Embryonic facial prominence (tissue), 1 donor: ENCODE measurements at regions not wholly inside any gene's neighbourhood (a gene's known extent, or its start where the extent isn't known, plus 50 kb on each side); places are given as distances from the start of the nearest gene placed in this dataset.
A peak's percentile ranks its signal among the peaks of the same experiment; 100 is the strongest.
"Not testable (repeated sequence)": the region's sequence is repeated elsewhere in the genome, so short reads cannot be mapped to it uniquely, and the experiment has no call there.

Experiments
- DNase-seq: peaks from one replicate; pipeline ENCODE4 v3.0.0-alpha.2; 2016; ENCODE audit errors: extremely low spot score

- DNase-seq = no peak
These were observed 277.8 kb upstream of the DNAJC19 start for GRCh38 chr3:181267312-181267711.

DNA sequence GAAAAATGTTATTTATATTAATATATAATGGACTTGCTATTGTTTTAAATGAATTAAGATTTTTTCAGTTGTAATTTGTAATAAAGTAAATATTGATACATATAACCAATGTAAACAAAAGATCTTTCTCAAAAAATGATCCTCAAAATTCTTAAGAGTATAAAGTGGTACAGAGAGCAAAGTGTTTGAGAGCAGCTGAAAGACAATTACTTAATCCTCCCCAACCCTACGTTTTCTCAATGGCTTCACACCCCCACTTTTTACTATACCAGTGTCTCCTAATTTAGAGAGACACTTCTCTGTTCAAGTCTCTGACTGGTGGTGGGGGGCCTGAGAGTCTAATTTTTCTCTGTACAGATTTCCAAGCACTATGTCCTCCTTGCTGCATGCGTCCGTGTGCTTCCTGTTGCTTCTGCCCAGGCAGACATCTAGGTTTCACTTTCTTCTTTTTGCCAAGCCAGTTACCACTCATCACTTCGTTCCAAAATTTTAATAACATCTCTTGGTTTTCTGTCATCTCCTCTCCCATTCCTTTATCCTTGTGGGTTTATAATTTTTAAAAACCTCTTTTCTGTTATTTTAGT lies 276.3 kb upstream of the DNAJC19 start:
- no peak for DNase-seq

DNA sequence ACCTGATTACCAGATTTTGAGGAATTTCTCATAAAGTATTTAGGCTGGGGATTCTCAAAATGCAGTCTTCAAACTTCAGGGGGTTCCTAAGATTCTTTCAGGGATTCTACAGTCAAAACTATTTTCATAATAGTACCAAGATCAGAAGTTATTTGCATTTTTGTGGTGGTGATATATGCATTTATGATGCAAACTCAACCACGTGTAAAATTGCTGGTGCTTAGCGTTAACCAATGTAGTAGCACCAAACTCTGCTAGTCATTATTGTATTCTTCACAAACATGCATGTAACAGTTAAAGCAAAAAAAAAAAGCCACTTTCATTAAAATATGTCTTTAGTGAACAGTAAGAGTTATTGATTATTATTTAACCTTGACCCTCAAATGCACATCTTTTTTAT lies 274.9 kb upstream of the DNAJC19 start:
- DNase-seq = no peak

GRCh38 chr3:181253796-181254195 lies 264.3 kb upstream of the DNAJC19 start:
- DNase-seq = no peak

- no peak for DNase-seq
These were observed 263.1 kb upstream of the DNAJC19 start for GRCh38 chr3:181252631-181253030.

DNA sequence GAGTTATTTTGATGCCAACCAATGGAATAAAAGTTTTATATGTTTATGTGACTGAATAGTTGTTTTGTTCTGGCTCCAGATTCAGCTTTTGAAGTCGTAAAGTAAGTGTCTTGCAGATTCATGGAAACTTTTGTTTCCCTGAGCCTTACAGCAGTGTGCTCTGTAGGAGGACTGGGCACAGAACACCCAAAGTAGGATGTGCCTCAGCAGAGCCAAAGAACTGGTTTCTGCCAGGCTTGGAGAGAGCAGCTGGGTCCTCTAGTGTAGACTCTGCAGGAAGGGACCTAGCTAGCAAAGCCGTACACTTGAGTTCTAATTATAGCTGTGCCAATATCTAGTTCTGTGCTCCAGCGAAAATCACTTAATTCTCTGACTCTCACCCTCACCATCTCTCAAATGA lies 261.2 kb upstream of the DNAJC19 start:
- no peak for DNase-seq

DNA sequence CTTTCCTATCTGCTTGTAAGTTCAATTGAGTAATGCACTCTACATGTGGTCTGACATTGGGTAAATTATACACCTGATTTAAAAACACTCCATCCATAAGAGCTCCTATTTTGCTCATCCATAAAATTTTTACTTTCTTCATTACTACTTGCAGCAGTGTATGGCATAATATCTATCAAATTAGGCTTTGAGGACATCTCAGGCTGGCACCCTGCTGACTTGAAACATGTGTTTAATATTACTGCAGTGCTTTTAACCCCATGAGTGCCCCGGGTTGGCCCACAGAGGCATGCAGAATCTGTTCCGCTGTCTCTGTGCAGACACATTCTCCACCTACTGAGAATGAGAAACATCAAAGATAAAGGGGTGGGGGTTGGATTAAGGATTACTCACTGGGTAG lies 249.9 kb upstream of the DNAJC19 start:
- DNase-seq = no peak

DNA sequence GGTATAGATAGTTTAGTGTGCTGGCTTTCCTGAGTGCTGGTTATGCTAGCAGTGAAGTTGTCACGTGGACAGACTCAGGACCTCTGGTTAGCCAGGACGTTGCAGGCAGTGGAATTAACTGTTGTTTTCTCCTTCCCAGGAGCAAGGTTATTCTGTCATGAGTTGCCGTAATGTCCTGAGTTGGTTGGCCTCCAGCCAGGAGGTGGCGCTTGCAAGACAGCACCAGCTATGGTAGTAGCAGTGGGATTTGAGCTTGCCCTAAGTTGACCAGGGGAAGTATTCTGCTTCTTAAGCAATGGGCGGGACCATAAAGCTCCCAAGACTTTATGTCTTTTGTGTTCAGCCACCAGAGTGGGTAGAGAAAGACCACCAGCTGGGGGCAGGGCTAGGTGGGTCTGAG lies 240.7 kb upstream of the DNAJC19 start:
- DNase-seq = no peak

DNA sequence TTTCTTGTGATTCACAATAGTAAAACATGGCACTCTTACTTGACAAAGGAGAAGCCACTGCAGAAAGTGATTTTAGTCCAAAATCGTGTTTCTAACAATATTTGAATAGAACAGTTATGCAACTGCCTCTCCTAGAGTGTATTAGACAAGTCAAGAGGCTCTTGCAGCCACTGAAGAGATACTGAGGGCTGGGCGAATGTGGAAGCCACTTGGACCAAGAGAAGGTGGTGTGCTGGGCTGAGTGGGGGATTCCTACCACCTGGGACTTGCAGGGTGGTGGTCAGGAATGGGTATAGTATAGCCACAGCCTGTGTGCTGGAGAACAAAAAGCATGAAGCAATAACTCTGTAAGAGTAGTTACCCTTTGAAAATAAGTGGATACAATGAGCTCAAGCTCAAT lies 223.8 kb upstream of the DNAJC19 start:
- no peak for DNase-seq

GRCh38 chr3:181212271-181212670 lies 222.7 kb upstream of the DNAJC19 start:
- no peak for DNase-seq

GRCh38 chr3:181210275-181210674 lies 220.7 kb upstream of the DNAJC19 start:
- peak; percentile 52 for DNase-seq

- no peak for DNase-seq
These were observed 200.0 kb upstream of the DNAJC19 start for GRCh38 chr3:181189556-181189955.

GRCh38 chr3:181183764-181184163 lies 194.2 kb upstream of the DNAJC19 start:
- no peak for DNase-seq

DNA sequence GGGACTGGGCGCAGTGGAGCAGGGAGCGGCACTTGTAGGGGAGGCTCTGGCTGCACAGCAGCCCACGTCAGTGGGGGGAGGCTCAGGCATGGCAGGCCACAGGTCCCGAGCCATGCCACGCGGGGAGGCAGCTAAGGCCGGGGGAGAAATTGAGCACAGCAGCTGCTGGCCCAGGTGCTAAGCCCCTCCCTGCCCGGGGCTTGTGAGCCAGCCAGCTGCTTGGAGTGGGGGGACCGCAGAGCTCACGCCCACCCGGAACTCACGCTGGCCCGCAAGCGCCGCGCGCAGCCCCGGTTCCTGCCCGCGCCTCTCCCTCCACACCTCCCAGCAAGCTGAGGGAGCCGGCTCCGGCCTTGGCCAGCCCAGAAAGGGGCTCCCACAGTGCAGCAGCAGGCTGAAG lies 193.5 kb upstream of the DNAJC19 start:
- DNase-seq = not testable (repeated sequence)

DNA sequence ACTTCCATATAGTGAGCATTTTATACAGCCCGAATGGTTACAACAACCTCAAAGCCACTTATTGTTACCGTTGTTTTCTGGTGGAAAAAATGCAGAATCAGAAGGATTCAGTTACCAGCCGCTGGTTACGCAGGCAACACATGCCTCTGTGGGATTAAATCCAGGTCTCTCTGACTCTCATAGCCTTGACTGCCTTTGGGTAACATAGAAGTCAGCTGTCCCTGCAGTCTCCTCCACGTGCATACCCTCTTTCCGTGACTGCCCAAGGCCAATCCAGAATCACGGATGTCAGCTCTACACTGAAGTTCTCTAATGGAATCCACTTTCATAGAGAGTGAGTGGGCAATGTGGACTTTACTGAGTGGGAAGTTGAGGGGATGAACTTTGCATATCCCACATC lies 189.5 kb upstream of the DNAJC19 start:
- DNase-seq = no peak

DNA sequence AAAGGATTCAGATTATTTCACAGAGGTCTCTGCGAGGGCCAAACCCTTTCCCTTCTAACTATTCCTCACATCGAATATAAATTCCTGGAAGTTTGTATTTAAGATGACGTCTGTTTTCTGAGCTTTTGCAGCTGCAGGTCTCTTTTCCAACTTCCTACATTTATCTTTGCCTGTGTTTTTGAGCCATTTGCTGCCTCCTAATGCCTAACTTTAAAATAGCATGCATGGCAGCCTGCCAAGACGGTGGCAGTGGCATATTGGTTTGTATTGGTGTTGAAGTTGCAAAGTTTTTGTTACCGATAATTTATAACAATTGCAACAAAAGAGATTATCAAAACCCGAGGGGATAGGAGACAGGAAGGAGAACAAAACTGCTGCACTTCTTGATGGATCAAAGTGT lies 187.1 kb upstream of the DNAJC19 start:
- DNase-seq = peak; percentile 39

GRCh38 chr3:181174676-181175233 lies 185.2 kb upstream of the DNAJC19 start:
- no peak for DNase-seq

- DNase-seq = no peak
These were observed 184.5 kb upstream of the DNAJC19 start for GRCh38 chr3:181174022-181174421.

GRCh38 chr3:181173227-181173626 lies 183.7 kb upstream of the DNAJC19 start:
- DNase-seq = no peak

- no peak for DNase-seq
These were observed 145.3 kb upstream of the DNAJC19 start for GRCh38 chr3:181134873-181135272.

DNA sequence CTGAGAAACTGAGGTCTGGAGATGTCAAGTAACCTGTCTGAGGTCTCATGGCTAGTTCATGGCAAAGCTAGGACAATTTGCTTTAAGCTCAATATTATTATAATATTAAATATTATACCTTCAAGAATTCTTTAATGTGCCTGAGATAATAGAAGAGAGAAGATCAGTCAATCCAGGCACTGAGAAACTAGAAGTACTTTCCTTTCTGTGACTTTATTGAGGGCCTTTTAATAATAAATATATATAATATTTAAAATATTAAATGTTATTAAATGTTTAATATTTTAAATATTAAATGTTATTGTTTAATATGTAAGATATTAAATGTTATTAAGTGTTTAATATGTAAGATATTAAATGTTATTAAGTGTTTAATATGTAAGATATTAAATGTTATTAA lies 144.3 kb upstream of the DNAJC19 start:
- DNase-seq = no peak

DNA sequence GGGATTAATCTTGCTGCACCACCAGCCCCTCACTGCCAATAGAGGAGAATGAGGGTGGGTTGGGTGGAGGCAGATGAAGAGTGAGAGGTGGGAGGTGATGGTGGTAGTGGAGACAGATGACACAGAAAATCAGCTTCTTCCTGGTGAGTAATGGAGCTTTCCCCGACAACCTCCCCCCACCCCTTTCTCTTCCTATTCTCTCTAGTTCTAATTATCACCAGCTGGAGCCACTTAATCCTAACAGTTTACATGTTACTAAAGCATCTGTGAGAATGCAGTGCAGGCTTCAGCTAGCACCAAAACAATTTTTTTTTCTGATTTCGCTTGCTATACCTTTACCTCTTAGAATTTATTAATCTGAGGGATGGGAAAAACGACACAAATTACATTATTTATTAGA lies 116.1 kb upstream of the DNAJC19 start:
- no peak for DNase-seq

GRCh38 chr3:181103605-181104004 lies 114.1 kb upstream of the DNAJC19 start:
- no peak for DNase-seq

DNA sequence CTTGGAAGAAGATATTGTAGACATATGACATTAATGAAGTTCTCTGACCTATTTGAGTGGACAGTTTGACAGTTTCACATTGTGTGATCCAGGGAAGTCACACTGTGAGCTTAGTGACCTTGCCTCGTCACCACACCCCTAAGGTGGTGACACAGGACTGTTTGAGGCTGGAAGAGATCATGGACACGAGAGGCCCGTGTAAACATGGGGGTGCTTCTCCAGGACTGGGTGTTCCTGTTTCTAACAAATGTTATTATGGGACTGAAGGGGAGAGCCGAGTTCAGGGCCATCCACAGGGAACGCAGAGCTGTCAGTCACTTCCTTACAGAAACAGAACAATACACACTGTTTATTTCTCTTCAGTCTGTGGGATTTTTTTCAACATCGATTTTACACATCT lies 96.5 kb upstream of the DNAJC19 start:
- no peak for DNase-seq
